Stimulated activated naive B cell treated with anti-CD40 and anti-IgM and Interleukin-4, amounts not matched to agents 10 μg/mL and 1 μg/mL and 100 μg/mL, for 72 hours (primary cell): ENCODE measurements at regions not wholly inside any gene's neighbourhood (a gene's known extent, or its start where the extent isn't known, plus 50 kb on each side); places are given as distances from the start of the nearest gene placed in this dataset.

Source experiments
- ATAC-seq, 2 donors: fragments of 150-1000 bp; cut with Tn5 transposase; replicated peaks; 2 replicates each; pipeline ENCODE4 v1.10.0; 2021; ENCODE audit warnings: moderate library complexity in 1 of 2
- DNase-seq: peaks from one replicate; pipeline ENCODE4 v3.0.0; 2021
- H3K27ac Mint-ChIP-seq: one replicate; pipeline ENCODE4 v1.8.0; 2022; ENCODE audit warnings: mild to moderate bottlenecking, mixed read lengths
- H3K27me3 Mint-ChIP-seq, 2 donors: one replicate each; pipeline ENCODE4 v1.8.0; 2022; ENCODE audit warnings: mixed read lengths in 2 of 2
- H3K36me3 Mint-ChIP-seq, 2 donors: one replicate each; pipeline ENCODE4 v1.8.0; 2022; ENCODE audit warnings: mixed read lengths in 2 of 2, mild to moderate bottlenecking in 1 of 2
- H3K4me1 Mint-ChIP-seq, 2 donors: one replicate each; pipeline ENCODE4 v1.8.0; 2022; ENCODE audit warnings: mixed read lengths in 2 of 2, mild to moderate bottlenecking in 1 of 2
- H3K4me3 Mint-ChIP-seq, 2 donors: one replicate each; pipeline ENCODE4 v1.8.0; 2022; ENCODE audit warnings: mild to moderate bottlenecking in 2 of 2, mixed read lengths in 2 of 2, moderate library complexity in 1 of 2
- H3K9me3 Mint-ChIP-seq, 2 donors: one replicate each; pipeline ENCODE4 v1.8.0; 2022; ENCODE audit warnings: mixed read lengths in 2 of 2, mild to moderate bottlenecking in 1 of 2

DNA sequence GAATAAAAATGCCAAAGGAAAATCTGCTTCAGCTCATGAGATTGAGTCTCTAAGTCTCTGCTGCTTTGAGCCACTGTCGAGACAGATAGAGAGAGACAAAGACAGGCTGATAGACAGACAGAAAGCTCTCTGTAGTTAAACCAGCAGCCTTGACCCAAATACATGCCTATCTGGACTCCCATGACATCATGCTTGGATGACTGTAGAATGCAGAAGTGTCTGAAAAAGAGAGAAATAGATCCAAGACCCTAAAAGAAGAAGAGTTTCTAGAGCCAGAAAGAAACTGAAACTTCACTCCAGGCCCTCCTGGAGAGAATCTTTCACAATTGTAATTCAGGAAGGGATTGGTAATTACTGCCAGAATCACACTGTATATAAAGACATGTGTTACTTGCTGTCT is 122.6 kb upstream of the PLXNC1 start:
- peaks cover 11 to 14% of the 10 kb centered on the region in 2 donors for H3K9me3 Mint-ChIP-seq
- ATAC-seq: peak in 1 of 2 donors; percentile 33

GRCh38 chr12:94026596-94026995 is 121.8 kb upstream of the PLXNC1 start:
- H3K4me1 Mint-ChIP-seq: peaks cover 0 to 5% of the 10 kb centered on the region in 2 donors
- no peak overlapping the region for H3K4me3 Mint-ChIP-seq
- peaks cover 10% of the 10 kb centered on the region in 2 donors for H3K9me3 Mint-ChIP-seq
- peaks cover 5 to 12% of the 10 kb centered on the region in 2 donors for H3K27me3 Mint-ChIP-seq
- H3K27ac Mint-ChIP-seq: no peak overlapping the region
- peaks cover 2 to 12% of the 10 kb centered on the region in 2 donors for H3K36me3 Mint-ChIP-seq
- no peak for ATAC-seq
- no peak for DNase-seq

More for the DNA sequence above, 122.6 kb upstream of the PLXNC1 start:
- Mint-ChIP-seq H3K27me3 (peaks cover 0 to 8% of the 10 kb centered on the region in 2 donors), H3K4me3 (no peak overlapping the region), H3K36me3 (peaks cover 2 to 8% of the 10 kb centered on the region in 2 donors), H3K4me1 (peaks cover 0 to 5% of the 10 kb centered on the region in 2 donors), H3K27ac (no peak overlapping the region)
- no peak for DNase-seq

GRCh38 chr12:94027561-94027960 is 120.8 kb upstream of the PLXNC1 start:
- peaks cover 10% of the 10 kb centered on the region in 2 donors for H3K9me3 Mint-ChIP-seq
- no peak overlapping the region for H3K27ac Mint-ChIP-seq
- peaks cover 5 to 13% of the 10 kb centered on the region in 2 donors for H3K27me3 Mint-ChIP-seq
- peaks cover 0 to 5% of the 10 kb centered on the region in 2 donors for H3K4me1 Mint-ChIP-seq
- no peak overlapping the region for H3K4me3 Mint-ChIP-seq
- H3K36me3 Mint-ChIP-seq: peaks cover 2 to 12% of the 10 kb centered on the region in 2 donors
- DNase-seq (no peak), ATAC-seq (no peak)

GRCh38 chr12:94031763-94032162 is 116.6 kb upstream of the PLXNC1 start:
- Mint-ChIP-seq H3K4me3 (no peak overlapping the region), H3K27me3 (peaks cover 5 to 27% of the 10 kb centered on the region in 2 donors), H3K27ac (no peak overlapping the region), H3K4me1 (no peaks in the 10 kb centered on the region), H3K36me3 (peaks cover 0 to 8% of the 10 kb centered on the region in 2 donors), H3K9me3 (peaks cover 4 to 10% of the 10 kb centered on the region in 2 donors)
- DNase-seq: no peak
- no peak for ATAC-seq

DNA sequence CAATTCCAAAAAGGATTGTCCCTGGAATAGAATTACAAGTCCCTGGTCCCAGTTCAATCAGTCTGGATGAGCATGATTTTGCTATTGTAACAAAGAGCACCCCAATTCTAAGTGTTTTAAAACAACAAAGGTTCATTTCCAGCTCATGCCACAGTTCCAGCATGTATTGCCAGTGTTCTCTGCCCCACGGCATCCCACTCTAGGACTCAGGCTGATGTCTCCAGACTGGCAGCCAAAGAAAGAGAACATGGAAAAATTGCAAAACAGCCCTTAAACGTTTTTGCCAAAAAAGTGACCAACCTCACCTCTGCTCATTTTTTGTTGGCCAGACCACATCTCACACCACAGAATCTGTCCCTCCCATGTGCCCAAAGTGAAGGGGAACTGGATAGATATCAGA is 116.0 kb upstream of the PLXNC1 start:
- no peak for ATAC-seq
- H3K9me3 Mint-ChIP-seq: peaks cover 4 to 10% of the 10 kb centered on the region in 2 donors
- no peak overlapping the region for H3K4me3 Mint-ChIP-seq
- no peak overlapping the region for H3K27ac Mint-ChIP-seq
- H3K4me1 Mint-ChIP-seq: no peaks in the 10 kb centered on the region
- H3K36me3 Mint-ChIP-seq: peaks cover 0 to 8% of the 10 kb centered on the region in 2 donors
- DNase-seq: no peak
- peaks cover 5 to 27% of the 10 kb centered on the region in 2 donors for H3K27me3 Mint-ChIP-seq

GRCh38 chr12:94033101-94033500 is 115.3 kb upstream of the PLXNC1 start:
- Mint-ChIP-seq H3K36me3 (peaks cover 0 to 8% of the 10 kb centered on the region in 2 donors), H3K9me3 (peaks cover 4 to 8% of the 10 kb centered on the region in 2 donors), H3K4me1 (no peaks in the 10 kb centered on the region), H3K27me3 (peaks cover 5 to 27% of the 10 kb centered on the region in 2 donors), H3K27ac (no peak overlapping the region), H3K4me3 (no peak overlapping the region)
- ATAC-seq (no peak), DNase-seq (no peak)

GRCh38 chr12:94033784-94034183 is 114.6 kb upstream of the PLXNC1 start:
- no peak for DNase-seq
- Mint-ChIP-seq H3K4me1 (no peaks in the 10 kb centered on the region), H3K27me3 (peaks cover 5 to 27% of the 10 kb centered on the region in 2 donors), H3K27ac (no peak overlapping the region), H3K4me3 (no peak overlapping the region), H3K9me3 (peaks cover 4 to 7% of the 10 kb centered on the region in 2 donors), H3K36me3 (peaks cover 0 to 8% of the 10 kb centered on the region in 2 donors)
- no peak for ATAC-seq

DNA sequence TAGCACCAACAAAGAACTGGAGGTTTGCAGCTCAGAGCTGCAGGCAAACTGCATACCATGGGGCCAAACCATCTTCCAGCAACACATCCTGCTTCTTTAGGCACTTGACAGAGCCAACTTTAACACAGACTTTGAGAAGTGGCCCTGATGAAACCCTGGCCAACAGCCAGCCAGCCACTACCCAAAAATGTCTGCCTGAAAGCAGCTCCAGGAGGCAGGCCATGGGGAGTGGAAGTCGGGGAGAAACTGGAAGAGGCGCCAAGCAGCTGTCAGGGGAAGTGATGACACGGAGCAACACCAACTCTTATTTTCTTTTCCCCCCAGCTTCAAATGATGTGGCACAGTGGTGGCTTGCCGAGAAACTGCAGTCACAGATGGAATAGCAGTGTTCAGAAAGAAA is 110.9 kb upstream of the PLXNC1 start:
- Mint-ChIP-seq H3K27me3 (peaks cover 0 to 15% of the 10 kb centered on the region in 2 donors), H3K27ac (no peak overlapping the region), H3K4me3 (no peak overlapping the region), H3K4me1 (peaks cover 0 to 11% of the 10 kb centered on the region in 2 donors), H3K9me3 (peaks cover 4 to 10% of the 10 kb centered on the region in 2 donors), H3K36me3 (peaks cover 0 to 5% of the 10 kb centered on the region in 2 donors)
- DNase-seq (no peak), ATAC-seq (no peak)

DNA sequence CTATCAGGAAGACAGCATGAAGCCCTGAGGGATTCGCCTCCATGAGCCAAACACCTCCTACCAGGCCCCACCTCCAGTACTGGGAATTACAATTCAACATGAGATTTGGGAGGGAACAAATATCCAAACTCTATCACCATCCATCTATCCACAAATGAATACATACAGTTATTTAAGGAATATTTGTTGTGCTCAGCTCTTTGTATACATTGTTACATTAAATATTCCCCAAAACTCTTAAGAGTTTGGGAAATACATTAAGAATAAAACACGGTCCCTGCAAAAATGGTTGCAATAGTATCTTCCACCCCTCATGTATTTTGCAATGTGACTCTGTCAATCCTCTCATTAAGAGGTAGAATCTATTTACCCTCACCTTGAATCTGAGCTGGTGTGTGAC is 109.8 kb upstream of the PLXNC1 start:
- H3K36me3 Mint-ChIP-seq: peaks cover 0 to 5% of the 10 kb centered on the region in 2 donors
- ATAC-seq: no peak
- DNase-seq: no peak
- peaks cover 0 to 11% of the 10 kb centered on the region in 2 donors for H3K4me1 Mint-ChIP-seq
- no peak overlapping the region for H3K27ac Mint-ChIP-seq
- H3K4me3 Mint-ChIP-seq: no peak overlapping the region
- H3K9me3 Mint-ChIP-seq: peaks cover 4 to 10% of the 10 kb centered on the region in 2 donors
- H3K27me3 Mint-ChIP-seq: peaks cover 0 to 10% of the 10 kb centered on the region in 2 donors

- Mint-ChIP-seq H3K4me1 (peaks cover 0 to 11% of the 10 kb centered on the region in 2 donors), H3K9me3 (peaks cover 4 to 10% of the 10 kb centered on the region in 2 donors), H3K4me3 (no peak overlapping the region), H3K27me3 (peaks cover 0 to 9% of the 10 kb centered on the region in 2 donors), H3K27ac (no peak overlapping the region), H3K36me3 (peaks cover 0 to 5% of the 10 kb centered on the region in 2 donors)
- ATAC-seq: no peak
- no peak for DNase-seq
These were observed 109.1 kb upstream of the PLXNC1 start for GRCh38 chr12:94039199-94039840.

DNA sequence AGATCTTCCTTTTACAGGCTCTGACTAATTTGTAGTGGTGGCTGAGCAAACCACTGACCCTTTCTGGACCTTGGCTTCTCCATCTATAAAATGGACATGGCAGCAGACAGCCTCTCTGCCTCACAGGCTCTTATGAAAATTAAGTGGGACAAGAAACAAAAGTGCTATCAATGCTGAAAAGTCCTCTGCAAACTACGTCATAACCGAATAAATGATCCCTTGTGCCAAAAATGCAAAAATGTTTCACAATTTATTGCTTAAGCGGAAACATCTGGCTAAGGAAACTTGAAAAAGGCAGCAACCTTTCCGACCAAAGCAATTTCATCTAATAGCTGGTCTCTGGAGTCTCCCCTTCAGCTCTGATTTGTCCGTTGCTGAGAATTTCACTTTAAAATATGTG is 108.5 kb upstream of the PLXNC1 start:
- peaks cover 0 to 11% of the 10 kb centered on the region in 2 donors for H3K4me1 Mint-ChIP-seq
- H3K9me3 Mint-ChIP-seq: peaks cover 4 to 5% of the 10 kb centered on the region in 2 donors
- H3K4me3 Mint-ChIP-seq: no peak overlapping the region
- no peak for DNase-seq
- no peaks in the 10 kb centered on the region for H3K36me3 Mint-ChIP-seq
- ATAC-seq: no peak
- peaks cover 0 to 3% of the 10 kb centered on the region in 2 donors for H3K27me3 Mint-ChIP-seq
- no peak overlapping the region for H3K27ac Mint-ChIP-seq

DNA sequence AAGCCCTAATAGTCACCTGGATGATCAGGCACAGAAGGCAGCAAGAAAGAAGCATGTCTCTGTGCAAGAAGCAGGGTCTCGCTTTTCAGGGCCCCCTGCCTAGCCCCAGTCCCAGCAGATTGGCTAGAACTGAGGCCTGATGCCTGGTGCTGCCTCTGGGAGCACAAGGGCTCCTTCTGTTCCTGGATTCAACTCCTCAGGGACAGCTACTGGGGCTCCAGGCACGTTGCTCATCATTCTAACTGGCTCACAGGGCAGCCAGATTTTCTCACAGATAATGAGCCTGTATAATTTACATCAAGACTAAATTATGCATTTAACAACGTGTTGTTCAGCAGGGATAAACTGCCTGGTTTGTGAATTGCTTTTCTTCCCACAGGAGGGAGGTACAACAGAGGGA is 106.5 kb upstream of the PLXNC1 start:
- DNase-seq (no peak), ATAC-seq (no peak)

GRCh38 chr12:94042321-94042720 is 106.1 kb upstream of the PLXNC1 start:
- Mint-ChIP-seq H3K4me1 (peaks cover 0 to 11% of the 10 kb centered on the region in 2 donors), H3K4me3 (no peak overlapping the region), H3K27ac (no peak overlapping the region), H3K9me3 (peaks cover 0 to 4% of the 10 kb centered on the region in 2 donors), H3K36me3 (no peaks in the 10 kb centered on the region), H3K27me3 (no peaks in the 10 kb centered on the region)
- no peak for ATAC-seq
- no peak for DNase-seq

More for the DNA sequence above, 106.5 kb upstream of the PLXNC1 start:
- H3K27ac Mint-ChIP-seq: no peak overlapping the region
- H3K4me1 Mint-ChIP-seq: peaks cover 0 to 11% of the 10 kb centered on the region in 2 donors
- H3K27me3 Mint-ChIP-seq: no peaks in the 10 kb centered on the region
- no peaks in the 10 kb centered on the region for H3K36me3 Mint-ChIP-seq
- peaks cover 0 to 4% of the 10 kb centered on the region in 2 donors for H3K9me3 Mint-ChIP-seq
- H3K4me3 Mint-ChIP-seq: no peak overlapping the region

GRCh38 chr12:94046626-94047410 is 101.6 kb upstream of the PLXNC1 start:
- no peak overlapping the region for H3K4me3 Mint-ChIP-seq

More at GRCh38 chr12:94046626-94047410, 101.6 kb upstream of the PLXNC1 start:
- no peak overlapping the region for H3K27ac Mint-ChIP-seq
- DNase-seq (no peak), ATAC-seq (no peak)
- H3K36me3 Mint-ChIP-seq: peaks cover 0 to 2% of the 10 kb centered on the region in 2 donors
- H3K9me3 Mint-ChIP-seq: peaks cover 4 to 6% of the 10 kb centered on the region in 2 donors
- peaks cover 6 to 9% of the 10 kb centered on the region in 2 donors for H3K27me3 Mint-ChIP-seq
- H3K4me1 Mint-ChIP-seq: no peaks in the 10 kb centered on the region
